Renal cortical epithelial cell (primary cell): ENCODE measurements at regions not wholly inside any gene's neighbourhood (a gene's known extent, or its start where the extent isn't known, plus 50 kb on each side); places are given as distances from the start of the nearest gene placed in this dataset.
"Not testable (repeated sequence)": the region's sequence is repeated elsewhere in the genome, so short reads cannot be mapped to it uniquely, and the experiment has no call there.

Source experiments
- DNase-seq: peaks from one replicate; pipeline ENCODE4 v3.0.0-alpha.2; 2011; ENCODE audit warnings: low read depth

- no peak for DNase-seq
These were observed 119.0 kb upstream of the SLC38A2 start for GRCh38 chr12:46491548-46491947.

GRCh38 chr12:46490635-46491034 lies 118.1 kb upstream of the SLC38A2 start:
- no peak for DNase-seq

- DNase-seq: no peak
These were observed 117.4 kb upstream of the SLC38A2 start for GRCh38 chr12:46489951-46490388.

GRCh38 chr12:46487567-46488131 lies 115.1 kb upstream of the SLC38A2 start:
- DNase-seq: no peak

GRCh38 chr12:46486588-46486987 lies 114.0 kb upstream of the SLC38A2 start:
- DNase-seq: no peak

- DNase-seq: no peak
These were observed 113.3 kb upstream of the SLC38A2 start for GRCh38 chr12:46485853-46486252.

GRCh38 chr12:46484396-46485061 lies 112.0 kb upstream of the SLC38A2 start:
- no peak for DNase-seq

GRCh38 chr12:46483572-46484395 lies 111.2 kb upstream of the SLC38A2 start:
- peak; percentile 69 for DNase-seq

- no peak for DNase-seq
These were observed 108.2 kb upstream of the SLC38A2 start for GRCh38 chr12:46480724-46481123.

- DNase-seq: no peak
These were observed 107.7 kb upstream of the SLC38A2 start for GRCh38 chr12:46480316-46480715.

GRCh38 chr12:46478123-46478522 lies 105.5 kb upstream of the SLC38A2 start:
- DNase-seq: no peak

GRCh38 chr12:46477541-46477940 lies 105.0 kb upstream of the SLC38A2 start:
- DNase-seq: no peak

GRCh38 chr12:46475972-46476645 lies 103.5 kb upstream of the SLC38A2 start:
- no peak for DNase-seq

- not testable (repeated sequence) for DNase-seq
These were observed 101.8 kb upstream of the SLC38A2 start for GRCh38 chr12:46474385-46474784.

GRCh38 chr12:46473634-46474329 lies 101.2 kb upstream of the SLC38A2 start:
- peak; percentile 98 for DNase-seq

GRCh38 chr12:46472893-46473633 lies 100.5 kb upstream of the SLC38A2 start:
- DNase-seq: peak; percentile 36

- DNase-seq: no peak
These were observed 99.7 kb upstream of the SLC38A2 start for GRCh38 chr12:46472144-46472705.

- no peak for DNase-seq
These were observed 98.8 kb upstream of the SLC38A2 start for GRCh38 chr12:46471404-46471803.

- no peak for DNase-seq
These were observed 98.4 kb upstream of the SLC38A2 start for GRCh38 chr12:46470975-46471374.

- DNase-seq: no peak
These were observed 97.6 kb upstream of the SLC38A2 start for GRCh38 chr12:46470036-46470627.
